ENCODE measurements at regions not wholly inside any gene's neighbourhood (a gene's known extent, or its start where the extent isn't known, plus 50 kb on each side); places are given as distances from the start of the nearest gene placed in this dataset.
"Not testable (repeated sequence)": the region's sequence is repeated elsewhere in the genome, so short reads cannot be mapped to it uniquely, and the experiment has no call there.

DNA sequence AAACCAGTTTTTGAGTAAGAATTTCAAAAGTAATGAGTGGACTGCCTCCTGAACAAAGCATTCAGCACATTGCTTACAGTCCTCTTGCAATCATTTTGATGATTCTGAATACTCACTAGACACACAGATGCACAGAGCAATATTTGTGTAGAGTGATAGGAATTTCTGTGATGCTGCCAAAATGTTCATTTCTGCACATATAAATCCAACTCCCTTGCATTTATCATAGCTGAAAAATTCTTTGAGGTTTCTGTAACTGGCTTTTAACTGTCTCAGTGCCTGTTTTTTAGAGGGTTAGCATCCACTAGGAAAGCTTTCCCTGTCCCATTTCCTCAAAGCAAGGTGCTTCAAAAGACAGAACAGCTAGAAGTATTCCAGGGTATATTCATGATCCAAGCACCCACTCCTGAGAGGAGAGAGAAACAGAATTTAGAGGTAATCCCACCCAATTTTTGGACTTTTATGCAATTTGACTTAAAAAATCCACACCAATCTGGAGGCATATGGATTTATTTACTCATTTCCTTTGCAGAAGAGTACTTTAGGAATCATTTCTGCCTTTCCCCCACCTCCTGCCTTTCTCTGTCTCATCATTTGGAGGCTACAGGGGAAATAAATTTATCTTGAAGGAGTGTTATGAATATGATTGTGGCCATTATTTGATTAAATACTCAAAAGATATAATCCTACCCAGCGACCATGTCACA, 234.5 kb upstream of the SLIT2 start:
- no peaks in the 10 kb centered on the region for H3K27me3 ChIP-seq (replicated peaks in 1 of 7)
- WGBS, 5 donors, result 43 to 74% (median 65%) methylated on average over 1 of the region's 1 CpG
- DNase-seq, result no peak

DNA sequence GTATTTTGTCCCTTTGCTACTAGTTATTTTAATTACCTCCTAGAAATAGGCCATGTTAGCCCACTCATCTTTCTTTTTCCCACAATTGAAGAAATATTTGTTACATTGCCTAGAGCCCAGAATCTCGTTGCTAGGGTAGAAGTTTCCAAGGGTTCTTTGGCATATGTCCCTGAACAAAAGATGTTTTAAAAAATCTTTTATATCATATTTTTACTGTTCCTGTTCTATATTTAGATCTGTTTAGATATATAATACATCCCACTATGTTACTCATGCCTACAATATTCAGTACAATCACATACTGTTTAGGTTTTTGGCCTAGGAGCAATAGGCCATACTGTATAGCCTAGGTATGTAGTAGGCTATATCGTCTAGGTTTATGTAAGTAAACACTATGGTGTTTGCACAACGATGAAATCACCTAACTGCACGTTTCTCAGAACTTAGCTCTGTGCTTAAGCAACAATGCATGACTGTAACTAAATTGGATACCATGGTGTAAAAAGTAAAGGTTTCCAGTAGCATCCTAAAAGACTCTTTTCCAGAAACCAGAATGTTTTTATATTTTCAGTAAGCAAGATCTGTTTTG, 236.0 kb upstream of the SLIT2 start:
- no peak for DNase-seq
- TF ChIP-seq, protein P1, sequence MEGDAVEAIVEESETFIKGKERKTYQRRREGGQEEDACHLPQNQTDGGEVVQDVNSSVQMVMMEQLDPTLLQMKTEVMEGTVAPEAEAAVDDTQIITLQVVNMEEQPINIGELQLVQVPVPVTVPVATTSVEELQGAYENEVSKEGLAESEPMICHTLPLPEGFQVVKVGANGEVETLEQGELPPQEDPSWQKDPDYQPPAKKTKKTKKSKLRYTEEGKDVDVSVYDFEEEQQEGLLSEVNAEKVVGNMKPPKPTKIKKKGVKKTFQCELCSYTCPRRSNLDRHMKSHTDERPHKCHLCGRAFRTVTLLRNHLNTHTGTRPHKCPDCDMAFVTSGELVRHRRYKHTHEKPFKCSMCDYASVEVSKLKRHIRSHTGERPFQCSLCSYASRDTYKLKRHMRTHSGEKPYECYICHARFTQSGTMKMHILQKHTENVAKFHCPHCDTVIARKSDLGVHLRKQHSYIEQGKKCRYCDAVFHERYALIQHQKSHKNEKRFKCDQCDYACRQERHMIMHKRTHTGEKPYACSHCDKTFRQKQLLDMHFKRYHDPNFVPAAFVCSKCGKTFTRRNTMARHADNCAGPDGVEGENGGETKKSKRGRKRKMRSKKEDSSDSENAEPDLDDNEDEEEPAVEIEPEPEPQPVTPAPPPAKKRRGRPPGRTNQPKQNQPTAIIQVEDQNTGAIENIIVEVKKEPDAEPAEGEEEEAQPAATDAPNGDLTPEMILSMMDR (IDR thresholded peaks at IDR 0.05 in 8 of 11, conservative IDR thresholded peaks at IDR 0.05 in 3 of 11), result no peak
- TF ChIP-seq POLR2AphosphoS5 (IDR thresholded peaks at IDR 0.05) (no peak), POLR2A (IDR thresholded peaks at IDR 0.05) (no peak)
- no peaks in the 10 kb centered on the region for H3K9me3 ChIP-seq
- no peaks in the 10 kb centered on the region for H3K4me1 ChIP-seq
- no peaks in the 10 kb centered on the region for H3K27me3 ChIP-seq (replicated peaks in 1 of 7)
- intact Hi-C loops (cut with DNase I; ENCODE audit: low total_unique reads), result no loop called here
- no peak overlapping the region for H3K4me3 ChIP-seq
- no peaks in the 10 kb centered on the region for H3K36me3 ChIP-seq
- no peak overlapping the region for H3K27ac ChIP-seq
- 77 to 86% (median 83%) methylated on average over 4 of the region's 4 CpGs for WGBS, 5 donors

More for the DNA sequence above, 234.5 kb upstream of the SLIT2 start:
- Histone ChIP-seq H3K9me3 (no peaks in the 10 kb centered on the region), H3K4me1 (no peaks in the 10 kb centered on the region), H3K27ac (no peak overlapping the region), H3K4me3 (no peak overlapping the region), H3K36me3 (no peaks in the 10 kb centered on the region)
- intact Hi-C loops (cut with DNase I; ENCODE audit: low total_unique reads), result no loop called here
- TF ChIP-seq, protein P1 (IDR thresholded peaks at IDR 0.05 in 8 of 11, conservative IDR thresholded peaks at IDR 0.05 in 3 of 11), result no peak
- no peak for TF ChIP-seq POLR2A (IDR thresholded peaks at IDR 0.05)
- no peak for TF ChIP-seq POLR2AphosphoS5 (IDR thresholded peaks at IDR 0.05)

DNA sequence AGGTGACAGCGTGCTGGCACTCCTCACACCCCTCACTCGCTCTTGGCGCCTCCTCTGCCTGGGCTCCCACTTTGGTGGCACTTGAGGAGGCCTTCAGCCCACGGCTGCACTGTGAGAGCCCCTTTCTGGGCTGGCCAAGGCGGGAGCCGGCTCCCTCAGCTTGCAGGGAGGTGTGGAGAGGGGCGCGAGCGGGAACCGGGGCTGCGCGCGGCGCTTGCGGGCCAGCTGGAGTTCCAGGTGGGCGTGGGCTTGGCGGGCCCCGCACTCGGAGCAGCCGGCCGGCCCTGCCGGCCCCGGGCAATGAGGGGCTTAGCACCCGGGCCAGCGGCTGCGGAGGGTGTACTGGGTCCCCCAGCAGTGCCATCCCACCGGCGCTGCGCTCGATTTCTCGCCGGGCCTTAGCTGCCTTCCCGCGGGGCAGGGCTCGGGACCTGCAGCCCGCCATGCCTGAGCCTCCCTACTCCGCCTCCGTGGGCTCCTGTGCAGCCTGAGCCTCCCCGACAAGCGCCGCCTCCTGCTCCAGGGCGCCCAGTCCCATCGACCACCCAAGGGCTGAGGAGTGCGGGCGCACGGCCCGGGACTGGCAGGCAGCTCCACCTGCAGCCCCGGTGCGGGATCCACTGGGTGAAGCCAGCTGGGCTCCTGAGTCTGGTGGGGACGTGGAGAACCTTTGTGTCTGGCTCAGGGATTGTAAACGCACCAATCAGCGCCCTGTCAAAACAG, 247.7 kb upstream of the SLIT2 start:
- H3K36me3 ChIP-seq; intact Hi-C loops (cut with DNase I; ENCODE audit: low total_unique reads); H3K4me1 ChIP-seq; H3K4me3 ChIP-seq; H3K27me3 ChIP-seq (replicated peaks in 1 of 7); H3K27ac ChIP-seq; DNase-seq: not testable (repeated sequence)
- peaks cover 0 to 23% (median 0%) of the 10 kb centered on the region in 8 donors for H3K9me3 ChIP-seq
- WGBS, 5 donors, result 83 to 93% (median 85%) methylated on average over 32 to 52 of the region's 52 CpGs

DNA sequence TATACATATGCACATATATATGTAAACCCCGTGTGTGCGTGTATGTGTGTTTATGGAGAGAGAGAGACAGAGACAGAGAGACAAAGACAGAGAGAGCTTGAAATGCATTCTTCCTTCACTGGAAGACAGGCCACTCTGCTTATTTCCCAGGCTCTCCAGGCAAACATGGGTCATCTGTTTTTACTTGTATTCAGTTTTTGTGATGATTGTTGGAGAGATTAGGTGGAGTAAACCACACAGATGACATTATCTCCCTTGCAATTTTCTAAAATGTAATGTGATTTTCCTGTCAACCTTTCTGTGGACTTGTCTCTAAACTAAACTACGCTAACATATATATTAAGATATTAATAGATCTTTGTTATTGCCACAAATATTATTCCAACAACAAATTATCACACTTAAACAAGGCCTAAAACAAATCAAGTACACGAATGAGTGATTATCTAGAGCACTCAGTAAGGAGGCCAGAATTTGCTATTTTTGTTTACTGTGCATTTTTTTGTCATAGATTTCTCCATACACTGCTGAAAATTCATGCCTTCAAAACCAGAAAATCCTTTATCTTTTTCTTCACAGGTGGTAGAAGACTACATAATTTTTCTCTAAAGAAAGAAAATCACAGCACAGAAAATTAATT, 251.8 kb upstream of the SLIT2 start:
- intact Hi-C loops (cut with DNase I; ENCODE audit: low total_unique reads), result no loop called here
- Histone ChIP-seq H3K36me3 (no peaks in the 10 kb centered on the region), H3K4me3 (no peak overlapping the region), H3K27ac (no peak overlapping the region), H3K4me1 (no peaks in the 10 kb centered on the region), H3K9me3 (peaks cover 0 to 19% (median 0%) of the 10 kb centered on the region in 8 donors), H3K27me3 (replicated peaks in 1 of 7) (no peaks in the 10 kb centered on the region)
- no peak for DNase-seq
- TF ChIP-seq, protein P1 (IDR thresholded peaks at IDR 0.05 in 8 of 11, conservative IDR thresholded peaks at IDR 0.05 in 3 of 11), result no peak
- TF ChIP-seq POLR2A (IDR thresholded peaks at IDR 0.05) (no peak), POLR2AphosphoS5 (IDR thresholded peaks at IDR 0.05) (no peak)
- WGBS, 5 donors, result 68 to 89% (median 81%) methylated on average over 4 of the region's 4 CpGs
